Right atrium auricular region (tissue), 2 donors: ENCODE measurements at regions not wholly inside any gene's neighbourhood (a gene's known extent, or its start where the extent isn't known, plus 50 kb on each side); places are given as distances from the start of the nearest gene placed in this dataset.

ENCODE experiments used
- DNase-seq: peaks from one replicate; pipeline ENCODE4 v3.0.0-alpha.2; 2019; ENCODE audit warnings: low spot score
- H3K27ac ChIP-seq, 2 donors: fragments of 200-600 bp; sonication (generic); 1 replicate in 1 of 2; 2 replicates in 1 of 2; pipeline ENCODE4 v1.5.1; 2016 to 2019
- H3K27me3 ChIP-seq, 2 donors: fragments of 200-600 bp; sonication (generic); one replicate each; pipeline versions ENCODE4 v1.5.1 to v1.6.0; 2017 to 2019
- H3K36me3 ChIP-seq: fragments of 200-600 bp; sonication (generic); one replicate; pipeline ENCODE4 v1.5.1; 2016
- H3K4me1 ChIP-seq, 2 donors: fragments of 200-600 bp; sonication (generic); one replicate each; pipeline versions ENCODE4 v1.5.1 to v1.6.0; 2017 to 2019
- H3K4me3 ChIP-seq, 2 donors: fragments of 200-600 bp; sonication (generic); 1 replicate in 1 of 2; 2 replicates in 1 of 2; pipeline ENCODE4 v1.5.1; 2017 to 2019; ENCODE audit warnings: mild to moderate bottlenecking in 1 of 2, moderate library complexity in 1 of 2
- H3K9me3 ChIP-seq, 2 donors: fragments of 200-600 bp; sonication (generic); one replicate each; pipeline ENCODE4 v1.5.1; 2019
- CTCF ChIP-seq, 2 donors: fragments of 200-600 bp; sonication (generic); IDR thresholded peaks; one replicate each; pipeline ENCODE4 v1.5.1; 2019; ENCODE audit warnings: antibody characterized with exemption in 2 of 2

GRCh38 chr2:144798034-144798433 is 278.1 kb upstream of the ZEB2 start:
- Histone ChIP-seq H3K27ac (no peak overlapping the region), H3K4me1 (no peaks in the 10 kb centered on the region), H3K4me3 (no peak overlapping the region), H3K9me3 (no peaks in the 10 kb centered on the region), H3K27me3 (no peaks in the 10 kb centered on the region), H3K36me3 (no peaks in the 10 kb centered on the region)
- TF ChIP-seq CTCF (IDR thresholded peaks at IDR 0.05), result no peak
- no peak for DNase-seq

- Histone ChIP-seq H3K27me3 (no peaks in the 10 kb centered on the region), H3K9me3 (no peaks in the 10 kb centered on the region), H3K4me1 (no peaks in the 10 kb centered on the region), H3K27ac (peak overlapping the region in 1 of 2 donors; percentile 25), H3K36me3 (no peaks in the 10 kb centered on the region), H3K4me3 (no peak overlapping the region)
- DNase-seq, result no peak
- no peak for TF ChIP-seq CTCF (IDR thresholded peaks at IDR 0.05)
Measured at GRCh38 chr2:144796936-144797335, 277.0 kb upstream of the ZEB2 start.

- H3K27me3 ChIP-seq, result no peaks in the 10 kb centered on the region
- peak overlapping the region in 1 of 2 donors; percentile 25 for H3K27ac ChIP-seq
- no peaks in the 10 kb centered on the region for H3K9me3 ChIP-seq
- TF ChIP-seq CTCF (IDR thresholded peaks at IDR 0.05), result no peak
- H3K4me3 ChIP-seq, result no peak overlapping the region
- DNase-seq, result no peak
- no peaks in the 10 kb centered on the region for H3K4me1 ChIP-seq
- H3K36me3 ChIP-seq, result no peaks in the 10 kb centered on the region
Measured at GRCh38 chr2:144796164-144796563, 276.2 kb upstream of the ZEB2 start.

GRCh38 chr2:144785253-144785652 is 265.3 kb upstream of the ZEB2 start:
- Histone ChIP-seq H3K9me3 (no peaks in the 10 kb centered on the region), H3K27me3 (no peaks in the 10 kb centered on the region), H3K27ac (no peak overlapping the region), H3K4me1 (no peaks in the 10 kb centered on the region), H3K4me3 (no peak overlapping the region), H3K36me3 (no peaks in the 10 kb centered on the region)
- DNase-seq, result no peak
- no peak for TF ChIP-seq CTCF (IDR thresholded peaks at IDR 0.05)

GRCh38 chr2:144780983-144781382 is 261.1 kb upstream of the ZEB2 start:
- no peak for TF ChIP-seq CTCF (IDR thresholded peaks at IDR 0.05)

GRCh38 chr2:144776766-144777165 is 256.8 kb upstream of the ZEB2 start:
- Histone ChIP-seq H3K27ac (no peak overlapping the region), H3K4me3 (no peak overlapping the region), H3K27me3 (no peaks in the 10 kb centered on the region), H3K4me1 (no peaks in the 10 kb centered on the region), H3K36me3 (no peaks in the 10 kb centered on the region), H3K9me3 (no peaks in the 10 kb centered on the region)
- no peak for DNase-seq
- TF ChIP-seq CTCF (IDR thresholded peaks at IDR 0.05), result no peak

More at GRCh38 chr2:144780983-144781382, 261.1 kb upstream of the ZEB2 start:
- Histone ChIP-seq H3K27me3 (no peaks in the 10 kb centered on the region), H3K36me3 (no peaks in the 10 kb centered on the region), H3K27ac (no peak overlapping the region), H3K9me3 (no peaks in the 10 kb centered on the region), H3K4me3 (no peak overlapping the region), H3K4me1 (no peaks in the 10 kb centered on the region)
- DNase-seq, result no peak
